ENCODE measurements at regions not wholly inside any gene's neighbourhood (a gene's known extent, or its start where the extent isn't known, plus 50 kb on each side); places are given as distances from the start of the nearest gene placed in this dataset.

DNA sequence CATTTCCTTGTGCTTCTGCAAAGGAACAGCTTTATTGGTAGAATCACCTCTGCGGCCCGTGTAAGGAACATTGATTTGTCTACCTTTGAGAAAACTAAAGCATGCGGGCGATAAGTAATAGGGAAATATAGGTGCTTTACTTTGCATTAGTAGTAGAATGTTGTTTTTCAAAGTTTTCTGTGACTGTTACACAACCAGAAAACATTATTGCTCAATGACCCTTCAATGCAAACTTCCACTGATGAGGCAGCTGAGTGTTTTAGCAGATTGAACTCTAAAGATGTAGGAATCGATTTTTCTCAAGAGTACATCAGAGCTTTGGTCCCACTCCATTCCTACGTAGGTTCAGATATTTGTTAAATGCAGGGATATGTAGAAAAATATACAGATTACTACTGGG is 427.8 kb downstream of the DNAJB9 start:
- DNase-seq, result no peak

DNA sequence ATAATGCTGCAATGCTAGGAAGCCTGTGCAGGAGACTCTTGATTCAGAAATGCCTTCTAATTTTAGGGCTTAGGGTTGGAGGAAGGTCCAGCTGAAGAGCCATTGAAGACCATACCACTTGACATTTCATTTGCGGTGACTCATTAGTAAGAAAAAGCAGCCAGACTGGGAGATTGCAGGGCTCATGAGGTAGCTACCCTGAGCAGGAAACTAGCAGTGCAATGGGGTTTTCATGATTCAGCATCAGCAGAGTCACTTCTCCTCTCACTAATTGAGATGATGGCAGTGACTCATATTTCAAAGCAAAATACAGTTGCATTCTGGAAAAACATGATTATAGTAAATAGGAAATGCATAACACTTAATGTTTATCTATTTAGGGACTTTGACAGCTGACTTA is 434.1 kb downstream of the DNAJB9 start:
- DNase-seq, result no peak

GRCh38 chr7:109009636-109010035 is 440.0 kb downstream of the DNAJB9 start:
- DNase-seq, result no peak

DNA sequence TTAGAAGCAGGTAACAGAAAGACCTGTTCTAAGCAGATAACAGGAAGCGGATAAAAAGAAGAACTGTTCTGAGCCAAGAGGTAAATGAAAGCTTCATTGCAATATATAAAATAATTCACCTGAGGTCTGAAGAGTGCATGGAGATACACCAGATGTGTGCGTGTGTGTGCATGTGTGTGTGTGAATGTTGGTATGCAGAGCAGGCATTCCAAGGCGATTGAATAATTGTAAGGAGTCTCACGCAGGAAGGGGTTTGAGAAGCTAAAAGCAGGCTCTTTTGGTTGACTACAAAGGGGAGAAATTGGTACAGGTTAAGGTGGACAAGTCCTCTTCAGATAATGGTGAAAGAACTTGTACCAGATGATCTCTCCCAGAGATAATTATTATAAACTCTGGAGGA is 450.6 kb downstream of the DNAJB9 start:
- DNase-seq, result no peak

DNA sequence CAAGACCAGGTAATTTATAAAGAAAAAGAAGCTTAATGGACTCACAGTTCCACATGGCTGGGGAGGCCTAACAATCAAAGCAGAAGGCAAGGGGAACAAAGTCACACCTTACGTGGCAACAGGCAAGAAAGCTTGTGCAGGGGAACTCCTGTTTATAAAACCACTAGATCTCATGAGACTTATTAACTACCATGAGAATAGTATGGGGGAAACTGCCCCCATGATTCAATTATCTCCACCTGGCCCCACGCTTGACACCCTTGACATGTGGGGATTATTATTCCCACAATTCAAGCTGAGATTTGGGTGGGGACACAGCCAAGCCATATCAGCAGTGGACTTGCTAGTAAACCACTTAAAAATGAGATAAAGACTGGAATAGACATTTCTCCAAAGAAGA is 451.7 kb downstream of the DNAJB9 start:
- no peak for DNase-seq

DNA sequence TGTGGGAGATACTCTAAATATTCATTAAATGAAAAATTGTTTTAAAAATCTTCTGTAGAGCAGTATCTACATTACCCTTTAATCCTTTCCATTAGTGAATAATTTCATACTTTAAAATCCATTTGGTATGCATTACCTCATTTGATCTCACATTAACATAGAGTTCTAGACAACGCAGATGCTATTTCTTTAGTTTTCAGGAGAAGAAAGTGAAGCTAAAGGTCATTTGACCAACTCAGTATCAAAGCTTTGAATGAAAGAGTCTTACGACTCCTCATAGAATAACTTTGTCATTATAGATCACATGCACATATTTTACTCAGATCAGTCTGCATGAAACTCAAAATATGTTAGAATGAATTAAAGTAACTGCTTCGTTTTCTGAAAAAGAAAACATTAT is 460.2 kb downstream of the DNAJB9 start:
- no peak for DNase-seq

- DNase-seq, result no peak
These were observed 475.0 kb downstream of the DNAJB9 start for GRCh38 chr7:109044691-109045090.

DNA sequence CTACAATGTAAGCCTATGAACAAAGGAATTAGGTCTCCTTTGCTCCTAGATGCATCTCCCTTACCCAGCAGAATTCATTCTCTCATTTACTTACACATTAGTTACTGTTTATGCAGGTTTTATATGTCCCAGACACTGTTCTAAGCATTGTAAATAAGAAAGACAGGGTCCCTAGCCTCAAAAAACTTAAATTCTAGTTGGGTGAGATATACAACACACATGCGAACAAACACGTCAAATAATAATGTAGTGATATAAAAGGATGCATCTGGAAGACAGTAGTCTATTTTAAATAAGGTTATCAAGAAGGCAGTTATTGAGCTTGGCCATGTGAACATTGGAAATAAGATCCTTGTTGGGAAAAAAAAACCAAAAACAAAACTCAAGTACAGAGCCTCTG is 479.7 kb downstream of the DNAJB9 start:
- DNase-seq, result no peak

DNA sequence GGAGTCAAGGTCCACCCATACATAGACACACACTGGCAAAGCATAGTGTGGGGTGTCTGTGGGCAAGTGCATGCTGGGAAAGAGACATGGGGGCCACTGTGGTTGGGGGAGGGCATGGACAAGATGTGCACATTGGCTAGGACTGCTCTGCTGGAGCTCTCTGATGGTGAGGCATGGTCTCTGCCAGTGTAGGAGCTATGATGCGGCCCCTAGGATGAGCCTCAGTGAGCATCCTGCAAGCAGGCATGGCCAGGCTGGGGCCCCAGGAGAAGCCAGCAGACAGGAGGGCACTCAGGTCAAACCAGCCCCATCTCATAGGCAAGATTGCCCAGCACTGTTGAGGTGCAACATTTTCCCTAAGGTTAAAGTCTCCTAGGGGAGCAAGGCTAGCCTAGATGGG is 489.4 kb downstream of the DNAJB9 start:
- DNase-seq, result no peak

DNA sequence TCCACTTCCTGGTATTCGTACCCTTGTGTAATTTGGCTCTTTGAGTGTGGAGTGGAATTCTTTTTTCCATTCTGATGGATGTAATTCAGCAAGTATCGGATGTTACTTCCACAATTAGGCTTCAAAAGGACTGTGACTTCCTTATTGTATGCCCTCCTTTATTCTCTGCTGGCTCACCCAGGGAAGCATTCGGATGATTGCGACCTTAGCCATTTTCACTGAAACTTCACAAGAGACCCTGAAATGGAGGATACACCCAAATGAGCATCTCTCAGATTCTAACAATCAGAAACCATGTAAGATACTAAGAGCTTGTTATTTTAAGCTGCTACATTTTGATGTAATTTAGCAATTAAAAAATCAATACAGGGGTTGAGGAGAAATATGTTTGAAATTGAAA is 493.1 kb downstream of the DNAJB9 start:
- no peak for DNase-seq

GRCh38 chr7:109073543-109073942 is 503.9 kb downstream of the DNAJB9 start:
- DNase-seq, result no peak

GRCh38 chr7:109076396-109076972 is 506.8 kb downstream of the DNAJB9 start:
- no peak for DNase-seq

GRCh38 chr7:109091042-109091441 is 521.4 kb downstream of the DNAJB9 start:
- DNase-seq, result no peak

DNA sequence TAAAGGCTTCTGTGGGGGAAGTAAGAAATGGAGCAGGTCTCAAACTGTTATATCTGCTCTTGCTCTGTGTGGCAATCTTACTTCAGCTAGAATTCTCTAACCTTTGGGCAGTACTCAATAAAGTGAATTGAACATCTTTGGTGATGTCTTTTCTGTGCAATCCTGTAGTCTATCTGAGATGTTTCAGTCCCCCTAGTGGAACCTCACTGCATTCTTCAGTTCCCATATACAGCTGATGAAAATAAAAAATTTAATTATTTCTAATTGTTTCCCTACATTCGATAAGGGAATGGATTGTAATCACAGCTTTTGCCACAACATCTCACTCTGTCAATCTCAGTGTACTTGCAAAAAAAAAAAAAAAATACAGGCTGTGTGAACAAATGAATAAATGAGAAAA is 522.6 kb downstream of the DNAJB9 start:
- no peak for DNase-seq

DNA sequence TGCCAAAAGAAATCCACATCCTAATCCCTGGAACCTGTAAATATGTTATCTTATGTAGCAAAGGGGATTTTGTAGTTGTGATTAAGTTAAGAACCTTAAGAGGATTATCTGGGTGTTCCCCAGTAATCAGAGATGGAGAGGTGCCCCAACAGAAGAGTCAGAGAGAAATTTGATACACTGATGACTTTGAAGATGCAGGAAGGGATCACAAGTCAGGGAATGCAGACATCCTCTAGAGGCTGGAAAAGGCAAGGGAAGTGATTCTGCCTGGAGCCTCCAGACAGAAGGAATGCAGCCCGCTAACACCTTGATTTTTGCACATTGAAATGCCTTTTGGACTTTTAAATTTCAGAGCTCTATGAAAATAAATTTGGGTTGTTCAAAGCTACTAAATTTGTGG is 531.7 kb downstream of the DNAJB9 start:
- DNase-seq, result no peak

DNA sequence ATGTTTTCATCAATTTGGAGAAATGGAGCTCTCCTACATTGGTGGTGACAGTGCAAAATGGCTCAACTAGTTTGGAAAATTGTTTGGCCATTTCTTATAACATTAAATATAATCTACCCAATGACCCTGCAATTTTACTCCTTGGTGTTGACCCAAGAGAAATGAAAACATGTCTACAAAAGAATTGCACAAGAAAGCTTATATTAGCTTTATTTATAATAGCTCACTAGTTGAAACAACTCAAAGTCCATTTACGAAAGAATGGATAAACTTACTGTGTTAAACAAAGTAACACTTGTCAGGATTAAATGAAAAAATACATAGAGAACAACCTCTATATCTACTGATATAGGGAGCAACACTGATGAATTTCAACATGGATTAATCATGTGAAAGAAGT is 539.9 kb downstream of the DNAJB9 start:
- no peak for DNase-seq

DNA sequence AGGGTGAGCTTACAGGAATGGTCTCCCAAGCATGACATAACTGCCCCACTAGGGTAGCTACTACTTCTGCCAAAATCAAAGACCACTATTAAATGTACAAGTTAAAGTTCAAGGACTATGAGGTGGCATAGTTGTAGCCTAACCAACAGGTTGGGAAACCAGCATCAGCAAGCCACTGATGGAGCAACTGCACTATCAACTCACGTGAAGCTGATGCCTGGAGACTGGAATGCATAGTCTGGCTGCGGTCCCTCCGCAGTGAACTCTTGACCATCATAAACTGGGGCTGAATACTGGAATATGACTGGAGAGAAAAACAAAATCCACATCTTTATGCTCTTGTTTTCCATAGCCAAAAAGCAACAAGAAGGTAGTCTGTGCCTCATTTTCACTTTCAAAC is 541.4 kb downstream of the DNAJB9 start:
- DNase-seq, result no peak

GRCh38 chr7:109121599-109122300 is 552.1 kb downstream of the DNAJB9 start:
- no peak for DNase-seq

DNA sequence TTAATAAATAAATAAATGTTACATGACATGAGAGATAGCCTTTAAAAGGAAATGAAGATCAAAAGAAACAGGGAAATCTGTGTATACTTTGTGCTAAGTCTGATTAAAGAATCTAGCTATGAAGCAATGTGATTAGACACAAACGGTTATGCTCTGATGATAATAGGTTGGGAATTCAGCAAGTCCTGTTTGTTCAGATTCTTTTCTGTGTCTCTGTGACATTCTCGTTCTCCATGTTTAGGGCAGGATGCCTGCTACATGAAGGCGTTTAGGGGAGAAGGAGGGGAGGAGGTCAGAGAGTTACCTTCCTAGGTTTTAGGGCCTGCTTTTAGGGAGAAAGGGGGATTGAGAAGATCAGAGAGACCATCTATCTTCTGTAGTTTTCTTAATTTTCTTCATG is 555.3 kb downstream of the DNAJB9 start:
- no peak for DNase-seq

- DNase-seq, result no peak
These were observed 556.9 kb downstream of the DNAJB9 start for GRCh38 chr7:109126404-109127050.

- DNase-seq, result no peak
These were observed 557.5 kb downstream of the DNAJB9 start for GRCh38 chr7:109127145-109127544.

DNA sequence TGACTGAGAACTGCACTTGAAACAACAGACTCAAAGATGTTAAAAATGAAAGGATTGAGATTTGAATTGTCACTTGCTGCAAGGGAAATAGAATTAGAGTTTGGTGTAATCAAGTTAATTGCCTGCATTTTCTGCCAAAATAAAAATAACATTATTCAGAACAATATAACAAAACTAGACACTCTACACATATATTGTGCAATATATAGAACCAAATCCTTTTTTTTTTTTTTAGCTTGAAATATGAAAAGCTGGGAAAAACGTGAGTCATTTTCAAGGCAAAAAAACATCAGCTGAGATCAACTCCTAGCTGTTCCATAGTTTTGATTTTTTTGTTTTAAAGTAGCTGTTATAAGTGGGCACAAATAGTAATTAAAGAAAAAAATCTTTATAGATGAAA is 561.5 kb downstream of the DNAJB9 start:
- no peak for DNase-seq

DNA sequence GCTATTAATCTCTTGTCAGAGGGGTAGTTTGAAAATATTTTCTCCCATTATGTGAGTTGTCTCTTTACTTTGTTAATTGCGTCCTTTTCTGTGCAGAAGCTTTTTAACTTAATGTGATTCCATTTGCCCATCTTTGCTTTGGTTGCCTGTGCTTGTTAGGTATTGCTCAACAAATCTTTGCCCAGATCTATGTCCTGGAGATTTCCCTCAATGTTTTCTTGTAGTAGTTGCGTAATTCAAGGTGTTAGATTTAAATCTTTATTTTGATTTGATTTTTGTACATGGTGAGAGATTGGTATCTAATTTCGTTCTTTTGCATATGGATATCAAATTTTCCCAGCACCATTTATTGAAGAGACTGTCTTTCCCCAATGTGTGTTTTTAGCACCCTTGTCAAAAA is 567.2 kb downstream of the DNAJB9 start:
- DNase-seq, result no peak

DNA sequence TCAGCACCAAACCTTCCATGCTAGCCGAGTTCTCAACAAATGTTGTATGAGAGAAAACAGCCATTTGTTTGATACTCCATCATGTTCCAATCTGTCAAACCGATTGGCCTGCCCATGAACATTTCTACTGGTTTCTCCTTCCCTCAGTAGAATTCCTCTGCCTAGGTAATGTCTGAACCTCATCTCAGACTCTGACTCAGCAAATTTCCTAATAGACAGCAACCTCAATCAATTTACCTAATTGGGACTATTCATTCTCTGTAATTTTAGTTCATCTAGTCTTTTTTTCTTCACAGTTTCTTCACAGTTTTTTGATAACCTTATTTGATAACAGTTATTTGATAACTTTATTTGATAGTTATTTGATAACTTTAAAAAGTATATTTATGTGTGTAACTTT is 585.1 kb downstream of the DNAJB9 start:
- no peak for DNase-seq

GRCh38 chr7:109158246-109158645 is 588.6 kb downstream of the DNAJB9 start:
- no peak for DNase-seq
